ENCODE measurements at regions not wholly inside any gene's neighbourhood (a gene's known extent, or its start where the extent isn't known, plus 50 kb on each side); places are given as distances from the start of the nearest gene placed in this dataset.

- no peak for TF ChIP-seq CTCF (IDR thresholded peaks at IDR 0.05)
- no peak for TF ChIP-seq POLR2A (IDR thresholded peaks at IDR 0.05)
Observed at GRCh38 chr4:137389911-137390520, 142.3 kb downstream of the PCDH18 start.
